ENCODE measurements at regions not wholly inside any gene's neighbourhood (a gene's known extent, or its start where the extent isn't known, plus 50 kb on each side); places are given as distances from the start of the nearest gene placed in this dataset.

DNA sequence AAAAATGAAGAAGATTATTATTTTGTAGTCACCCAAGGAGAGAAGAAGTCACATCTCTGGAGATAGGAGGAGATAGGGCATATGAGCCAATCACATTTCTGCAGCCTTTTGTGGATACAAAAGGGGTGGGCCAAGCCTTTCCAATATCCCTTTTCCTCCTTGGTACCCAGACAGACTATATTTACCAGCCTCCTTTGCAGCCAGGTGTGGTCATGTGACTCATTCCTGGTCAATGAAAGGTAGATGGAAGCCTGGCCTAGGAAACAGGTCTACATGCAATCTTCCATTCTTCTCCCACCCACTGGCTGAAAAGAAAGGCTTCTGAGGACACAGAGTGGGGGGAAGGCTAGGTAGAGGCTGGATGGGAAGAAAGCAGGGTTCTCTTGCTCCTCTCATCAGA lies 58.1 kb upstream of the ERG start:
- TF ChIP-seq POLR2AphosphoS5 (IDR thresholded peaks at IDR 0.05; ENCODE audit: borderline replicate concordance, low read depth, low read length) (no peak), EZH2 (IDR thresholded peaks at IDR 0.05) (no peak), FOXP2 (optimal IDR thresholded peaks at IDR 0.05; ENCODE audit: control extremely low read depth, extremely low read length, insufficient read depth) (no peak)
- H3K9me3 ChIP-seq (ENCODE audit: low read depth, low read length), result no peaks in the 10 kb centered on the region
- no peaks in the 10 kb centered on the region for H3K36me3 ChIP-seq (ENCODE audit: insufficient read depth, low read length)
- DNase-seq (ENCODE audit: low read depth, low spot score), result no peak
- no peak overlapping the region for H3K9ac ChIP-seq (ENCODE audit: insufficient read length)
- H3K4me3 ChIP-seq, result no peak overlapping the region
- H3K27ac ChIP-seq, result no peak overlapping the region

DNA sequence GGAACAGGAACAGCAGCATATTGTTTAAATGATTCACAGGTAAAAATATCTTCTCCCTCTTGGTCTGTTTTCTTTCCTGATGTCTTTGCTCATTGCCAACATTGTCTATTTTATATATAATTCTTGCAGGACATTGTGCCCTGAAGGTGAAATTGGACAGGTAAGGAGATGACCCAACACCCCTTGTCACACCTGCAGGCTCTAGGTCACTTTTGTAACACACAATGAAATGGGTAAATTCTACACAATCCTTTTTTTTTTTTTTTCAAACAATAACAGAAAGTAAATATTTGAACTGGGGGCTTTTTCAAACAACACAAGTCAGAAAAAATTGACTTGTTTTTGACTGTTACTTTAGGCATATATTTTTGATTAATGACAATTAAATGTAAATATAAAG lies 62.9 kb upstream of the ERG start:
- H3K9ac ChIP-seq (ENCODE audit: insufficient read length), result no peak overlapping the region
- no peak for DNase-seq (ENCODE audit: low read depth, low spot score)
- H3K36me3 ChIP-seq (ENCODE audit: insufficient read depth, low read length), result no peaks in the 10 kb centered on the region
- H3K4me3 ChIP-seq, result no peak overlapping the region
- TF ChIP-seq POLR2AphosphoS5 (IDR thresholded peaks at IDR 0.05; ENCODE audit: borderline replicate concordance, low read depth, low read length) (no peak), EZH2 (IDR thresholded peaks at IDR 0.05) (no peak), FOXP2 (optimal IDR thresholded peaks at IDR 0.05; ENCODE audit: control extremely low read depth, extremely low read length, insufficient read depth) (no peak)
- no peaks in the 10 kb centered on the region for H3K9me3 ChIP-seq (ENCODE audit: low read depth, low read length)
- no peak overlapping the region for H3K27ac ChIP-seq

DNA sequence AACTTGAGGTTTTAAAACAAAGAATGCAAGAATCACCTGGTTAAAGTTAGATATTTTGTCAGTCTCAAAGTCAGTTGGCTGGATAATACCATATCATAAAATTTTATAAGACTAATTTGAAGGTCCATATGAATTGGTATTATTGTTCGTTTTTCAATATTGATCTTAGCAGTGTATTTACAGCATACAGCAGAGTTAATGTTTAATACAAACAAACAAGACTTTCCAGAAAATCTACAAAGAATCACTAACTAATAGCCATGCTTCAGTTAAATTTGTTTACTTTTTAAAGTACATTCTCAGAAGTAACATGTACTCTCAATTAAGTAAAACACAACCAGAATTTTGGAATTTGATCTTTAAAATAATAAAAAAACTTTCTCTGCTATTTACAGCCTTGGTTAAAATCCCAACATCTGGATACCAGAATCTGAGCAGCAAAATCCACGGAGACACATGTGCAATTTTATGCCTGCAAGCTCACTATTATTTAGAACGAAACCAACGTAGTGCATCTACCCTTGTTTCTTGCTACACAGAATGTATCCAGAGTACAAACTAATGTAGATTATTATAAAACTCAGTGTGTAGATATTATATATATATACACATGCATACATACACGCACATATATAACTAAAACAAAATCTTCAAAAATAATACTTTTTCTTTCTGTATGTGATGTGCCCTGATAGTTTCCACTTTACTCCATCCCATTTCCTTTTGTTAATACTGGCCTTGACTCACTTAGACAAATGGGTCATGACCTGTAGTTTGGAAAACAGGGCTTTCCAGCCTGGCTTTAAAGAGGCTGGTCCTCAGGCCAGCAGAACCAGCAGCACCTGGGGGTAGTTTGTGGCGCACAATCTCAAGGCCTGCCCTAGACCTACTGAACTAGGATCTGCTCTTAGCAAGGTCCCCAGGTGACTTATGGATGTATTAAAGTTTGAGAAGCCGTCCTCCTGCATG lies 63.6 kb upstream of the ERG start:
- Histone ChIP-seq H3K9me3 (ENCODE audit: low read depth, low read length) (no peaks in the 10 kb centered on the region), H3K27ac (no peak overlapping the region), H3K36me3 (ENCODE audit: insufficient read depth, low read length) (no peaks in the 10 kb centered on the region), H3K9ac (ENCODE audit: insufficient read length) (no peak overlapping the region), H3K4me3 (no peak overlapping the region)
- DNase-seq (ENCODE audit: low read depth, low spot score), result no peak
- TF ChIP-seq FOXP2 (optimal IDR thresholded peaks at IDR 0.05; ENCODE audit: control extremely low read depth, extremely low read length, insufficient read depth), result no peak
- TF ChIP-seq POLR2AphosphoS5 (IDR thresholded peaks at IDR 0.05; ENCODE audit: borderline replicate concordance, low read depth, low read length), result no peak
- TF ChIP-seq EZH2 (IDR thresholded peaks at IDR 0.05), result no peak

DNA sequence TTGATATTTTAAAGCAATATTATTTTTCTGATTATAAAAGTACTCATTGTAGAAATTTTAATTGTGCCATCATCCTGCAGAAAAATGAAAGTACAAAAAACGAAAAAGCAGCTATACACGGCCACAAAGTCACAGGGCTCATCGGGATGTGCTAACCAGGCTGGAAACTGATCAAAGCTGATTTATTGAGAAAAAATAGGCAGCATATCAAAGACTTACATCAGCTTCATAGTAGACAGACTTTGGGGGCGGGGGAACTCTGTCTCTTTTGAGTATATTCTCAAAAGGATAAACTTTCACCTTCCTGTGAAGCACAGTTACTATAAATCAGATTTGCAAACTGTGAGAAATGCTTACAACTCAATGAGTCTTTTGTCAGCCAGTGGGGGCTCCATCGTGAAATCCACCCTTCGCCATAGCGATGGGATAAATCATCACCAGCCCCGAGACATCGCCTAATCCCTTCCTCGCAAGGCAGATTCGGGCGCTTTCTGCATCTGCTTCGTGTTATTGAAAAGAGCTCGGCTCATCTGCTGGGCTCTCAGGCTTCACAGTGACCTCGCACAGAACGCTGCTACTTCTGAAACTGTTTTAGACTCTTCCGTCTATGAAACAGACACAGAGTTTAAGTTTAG lies 69.2 kb upstream of the ERG start:
- DNase-seq (ENCODE audit: low read depth, low spot score), result no peak

DNA sequence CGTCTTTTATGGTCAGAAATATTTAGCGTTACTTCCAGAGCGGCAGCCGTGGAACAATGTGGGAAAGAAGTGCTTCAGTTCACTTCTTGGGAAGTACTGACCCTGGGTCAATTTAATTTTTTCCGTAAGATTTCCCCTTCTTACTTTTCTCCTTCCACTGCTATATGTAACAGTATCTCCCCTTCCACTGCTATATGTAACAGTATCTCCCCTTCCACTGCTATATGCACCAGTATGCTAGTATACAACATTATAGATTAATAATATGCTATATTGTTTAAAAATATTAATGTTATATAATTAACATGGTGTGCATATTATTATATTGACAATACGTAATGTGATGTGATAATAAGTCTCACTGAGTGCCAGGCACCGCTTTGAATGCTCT lies 69.7 kb upstream of the ERG start:
- no peak overlapping the region for H3K27ac ChIP-seq
- H3K4me3 ChIP-seq, result peak overlapping the region; percentile 73
- H3K36me3 ChIP-seq (ENCODE audit: insufficient read depth, low read length), result no peaks in the 10 kb centered on the region
- no peak overlapping the region for H3K9ac ChIP-seq (ENCODE audit: insufficient read length)
- H3K9me3 ChIP-seq (ENCODE audit: low read depth, low read length), result no peaks in the 10 kb centered on the region
- TF ChIP-seq FOXP2 (optimal IDR thresholded peaks at IDR 0.05; ENCODE audit: control extremely low read depth, extremely low read length, insufficient read depth), result no peak
- no peak for TF ChIP-seq POLR2AphosphoS5 (IDR thresholded peaks at IDR 0.05; ENCODE audit: borderline replicate concordance, low read depth, low read length)
- TF ChIP-seq EZH2 (IDR thresholded peaks at IDR 0.05), result no peak
- DNase-seq (ENCODE audit: low read depth, low spot score), result no peak

More for the DNA sequence above, 69.2 kb upstream of the ERG start:
- no peak for TF ChIP-seq EZH2 (IDR thresholded peaks at IDR 0.05)
- no peak for TF ChIP-seq POLR2AphosphoS5 (IDR thresholded peaks at IDR 0.05; ENCODE audit: borderline replicate concordance, low read depth, low read length)
- no peak for TF ChIP-seq FOXP2 (optimal IDR thresholded peaks at IDR 0.05; ENCODE audit: control extremely low read depth, extremely low read length, insufficient read depth)
- Histone ChIP-seq H3K27ac (no peak overlapping the region), H3K4me3 (peak overlapping the region; percentile 73), H3K36me3 (ENCODE audit: insufficient read depth, low read length) (no peaks in the 10 kb centered on the region), H3K9ac (ENCODE audit: insufficient read length) (no peak overlapping the region), H3K9me3 (ENCODE audit: low read depth, low read length) (no peaks in the 10 kb centered on the region)

DNA sequence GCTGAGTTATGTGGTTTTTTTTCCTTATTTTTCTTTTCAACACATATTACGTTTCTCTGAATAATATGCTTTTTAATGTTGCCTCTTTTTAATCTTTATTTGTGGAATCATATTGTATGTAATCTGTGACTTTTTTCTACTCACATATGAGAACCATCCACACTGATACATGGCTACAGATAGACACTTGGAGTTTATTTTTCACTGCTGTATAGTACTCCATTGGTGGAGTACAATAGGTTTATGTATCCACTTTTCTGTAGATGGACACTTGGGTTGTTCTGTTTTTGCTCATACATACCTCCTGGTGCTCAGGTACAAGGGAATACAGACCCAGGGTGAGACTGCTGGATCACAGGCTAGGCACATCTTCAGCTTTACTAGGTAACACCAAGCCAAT lies 71.5 kb upstream of the ERG start:
- Histone ChIP-seq H3K36me3 (ENCODE audit: insufficient read depth, low read length) (no peaks in the 10 kb centered on the region), H3K9ac (ENCODE audit: insufficient read length) (no peak overlapping the region), H3K9me3 (ENCODE audit: low read depth, low read length) (no peaks in the 10 kb centered on the region), H3K4me3 (no peak overlapping the region), H3K27ac (no peak overlapping the region)
- no peak for DNase-seq (ENCODE audit: low read depth, low spot score)
- no peak for TF ChIP-seq EZH2 (IDR thresholded peaks at IDR 0.05)
- TF ChIP-seq POLR2AphosphoS5 (IDR thresholded peaks at IDR 0.05; ENCODE audit: borderline replicate concordance, low read depth, low read length), result no peak
- no peak for TF ChIP-seq FOXP2 (optimal IDR thresholded peaks at IDR 0.05; ENCODE audit: control extremely low read depth, extremely low read length, insufficient read depth)

DNA sequence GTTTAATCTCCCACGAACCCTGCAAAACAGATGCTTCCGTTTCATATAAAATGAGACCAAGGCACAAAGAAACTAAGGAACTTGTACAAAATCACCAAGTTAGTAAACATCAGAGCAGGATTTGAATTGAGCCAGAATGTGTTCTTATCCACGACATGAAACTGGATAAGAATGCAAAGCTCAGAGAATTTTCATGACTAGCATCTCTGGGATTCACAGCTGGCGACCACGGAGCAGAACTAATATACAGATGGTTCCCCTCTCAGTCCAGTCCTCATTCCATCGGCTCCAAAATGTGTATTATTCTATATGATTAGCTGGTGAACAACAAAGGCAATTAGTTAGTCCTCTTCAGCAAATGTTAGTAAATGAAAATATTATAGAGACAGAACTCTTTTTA lies 72.3 kb upstream of the ERG start:
- Histone ChIP-seq H3K27ac (no peak overlapping the region), H3K36me3 (ENCODE audit: insufficient read depth, low read length) (no peaks in the 10 kb centered on the region), H3K9ac (ENCODE audit: insufficient read length) (no peak overlapping the region), H3K9me3 (ENCODE audit: low read depth, low read length) (no peaks in the 10 kb centered on the region), H3K4me3 (no peak overlapping the region)
- DNase-seq (ENCODE audit: low read depth, low spot score), result no peak
- TF ChIP-seq FOXP2 (optimal IDR thresholded peaks at IDR 0.05; ENCODE audit: control extremely low read depth, extremely low read length, insufficient read depth), result no peak
- no peak for TF ChIP-seq POLR2AphosphoS5 (IDR thresholded peaks at IDR 0.05; ENCODE audit: borderline replicate concordance, low read depth, low read length)
- no peak for TF ChIP-seq EZH2 (IDR thresholded peaks at IDR 0.05)

DNA sequence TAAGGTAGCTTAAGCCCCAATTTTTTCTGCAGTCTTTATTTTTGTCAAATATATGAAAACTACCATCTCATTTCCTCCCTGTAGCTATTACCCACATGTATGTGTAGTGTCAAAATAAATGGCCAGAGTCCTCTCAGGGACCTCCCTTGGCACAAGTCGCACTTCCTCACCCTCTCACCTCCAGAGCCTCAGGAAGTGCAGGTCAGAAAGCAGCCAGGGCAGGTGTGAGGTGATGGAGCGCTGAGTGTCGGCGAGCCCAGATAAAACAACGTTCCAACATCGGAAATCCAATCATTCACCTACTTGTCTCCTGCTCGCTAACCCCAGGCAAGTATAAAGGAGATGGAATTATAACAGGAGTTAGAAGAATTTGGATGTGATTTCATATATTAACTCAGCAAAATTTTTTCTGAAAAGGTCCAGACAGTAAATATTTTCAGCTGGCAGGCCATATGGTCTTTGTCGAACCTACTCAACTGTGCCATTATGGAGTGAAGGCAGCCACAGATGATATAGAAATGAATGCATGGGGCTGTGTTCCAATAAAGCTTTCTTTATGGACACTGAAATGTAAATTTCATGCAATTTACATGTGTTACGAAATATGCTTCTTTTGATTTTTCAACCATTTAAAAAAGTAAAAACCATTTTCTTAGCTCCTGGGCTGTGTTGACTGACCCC lies 76.8 kb upstream of the ERG start:
- Histone ChIP-seq H3K9ac (ENCODE audit: insufficient read length) (no peak overlapping the region), H3K36me3 (ENCODE audit: insufficient read depth, low read length) (no peaks in the 10 kb centered on the region), H3K27ac (no peak overlapping the region), H3K9me3 (ENCODE audit: low read depth, low read length) (no peaks in the 10 kb centered on the region), H3K4me3 (no peak overlapping the region)
- DNase-seq (ENCODE audit: low read depth, low spot score), result no peak
- TF ChIP-seq POLR2AphosphoS5 (IDR thresholded peaks at IDR 0.05; ENCODE audit: borderline replicate concordance, low read depth, low read length), result no peak
- TF ChIP-seq FOXP2 (optimal IDR thresholded peaks at IDR 0.05; ENCODE audit: control extremely low read depth, extremely low read length, insufficient read depth), result no peak
- TF ChIP-seq EZH2 (IDR thresholded peaks at IDR 0.05), result no peak
